ENCODE measurements at regions not wholly inside any gene's neighbourhood (a gene's known extent, or its start where the extent isn't known, plus 50 kb on each side); places are given as distances from the start of the nearest gene placed in this dataset.

DNA sequence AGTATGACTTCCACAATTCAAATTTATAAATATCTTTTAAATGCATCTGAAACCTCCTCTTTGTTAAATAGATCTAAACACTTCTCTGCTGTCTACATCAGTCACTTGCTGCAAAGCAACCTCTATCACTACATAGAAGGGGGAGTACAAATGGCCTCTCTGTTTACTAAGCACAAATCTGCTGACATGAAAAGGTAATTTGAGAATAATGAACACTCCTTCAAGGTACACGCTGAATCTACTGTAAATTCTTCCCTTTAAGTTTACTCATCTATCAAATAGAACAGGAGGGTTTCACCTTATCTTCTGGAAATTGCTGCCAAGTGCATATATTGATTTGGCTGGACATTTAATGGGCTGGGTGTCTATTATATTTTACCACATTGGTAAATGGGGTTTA lies 879.6 kb downstream of the SUCLG1 start:
- no peak for TF ChIP-seq EZH2 (IDR thresholded peaks at IDR 0.05; ENCODE audit: borderline replicate concordance, low read depth, low read length, severe bottlenecking)
- TF ChIP-seq, protein P1, sequence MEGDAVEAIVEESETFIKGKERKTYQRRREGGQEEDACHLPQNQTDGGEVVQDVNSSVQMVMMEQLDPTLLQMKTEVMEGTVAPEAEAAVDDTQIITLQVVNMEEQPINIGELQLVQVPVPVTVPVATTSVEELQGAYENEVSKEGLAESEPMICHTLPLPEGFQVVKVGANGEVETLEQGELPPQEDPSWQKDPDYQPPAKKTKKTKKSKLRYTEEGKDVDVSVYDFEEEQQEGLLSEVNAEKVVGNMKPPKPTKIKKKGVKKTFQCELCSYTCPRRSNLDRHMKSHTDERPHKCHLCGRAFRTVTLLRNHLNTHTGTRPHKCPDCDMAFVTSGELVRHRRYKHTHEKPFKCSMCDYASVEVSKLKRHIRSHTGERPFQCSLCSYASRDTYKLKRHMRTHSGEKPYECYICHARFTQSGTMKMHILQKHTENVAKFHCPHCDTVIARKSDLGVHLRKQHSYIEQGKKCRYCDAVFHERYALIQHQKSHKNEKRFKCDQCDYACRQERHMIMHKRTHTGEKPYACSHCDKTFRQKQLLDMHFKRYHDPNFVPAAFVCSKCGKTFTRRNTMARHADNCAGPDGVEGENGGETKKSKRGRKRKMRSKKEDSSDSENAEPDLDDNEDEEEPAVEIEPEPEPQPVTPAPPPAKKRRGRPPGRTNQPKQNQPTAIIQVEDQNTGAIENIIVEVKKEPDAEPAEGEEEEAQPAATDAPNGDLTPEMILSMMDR (IDR thresholded peaks at IDR 0.05; ENCODE audit: borderline replicate concordance, extremely low read depth, low read length, poor library complexity, severe bottlenecking): no peak
